Kidney (tissue), 13 donors: ENCODE measurements at regions not wholly inside any gene's neighbourhood (a gene's known extent, or its start where the extent isn't known, plus 50 kb on each side); places are given as distances from the start of the nearest gene placed in this dataset.

ENCODE experiments used
- DNase-seq, 5 donors: peaks; one replicate each; pipeline ENCODE4 v3.0.0-alpha.2; 2013 to 2020
- FAIRE-seq: peaks from 2 replicates; lab custom pipeline; 2012; peaks lifted over from hg19 to GRCh38; lab: Jason Lieb, UNC
- H3K27ac ChIP-seq, 2 donors: one replicate each; pipeline ENCODE4 v1.7.0; 2013; ENCODE audit warnings: low read depth in 2 of 2, low read length in 2 of 2, inconsistent platforms in 1 of 2
- H3K27me3 ChIP-seq: one replicate; pipeline ENCODE4 v1.7.1; 2013; ENCODE audit warnings: low read length, inconsistent platforms; ENCODE audit not compliant: control insufficient read depth, insufficient read depth
- H3K36me3 ChIP-seq, 3 donors: one replicate each; pipeline versions ENCODE4 v1.7.0 to v1.7.1; 2013; ENCODE audit warnings: low read length in 3 of 3, control low read depth in 1 of 3, inconsistent platforms in 1 of 3; ENCODE audit not compliant: insufficient read depth in 3 of 3, control insufficient read depth in 2 of 3
- H3K4me1 ChIP-seq, 3 donors: one replicate each; pipeline versions ENCODE4 v1.7.0 to v1.7.1; 2013; ENCODE audit warnings: low read length in 3 of 3, inconsistent platforms in 1 of 3, low read depth in 1 of 3; ENCODE audit not compliant: control insufficient read depth in 2 of 3, insufficient read depth in 2 of 3
- H3K4me3 ChIP-seq, 3 donors: one replicate each; pipeline versions ENCODE4 v1.7.0 to v1.8.1; 2013; ENCODE audit warnings: low read length in 3 of 3, control low read depth in 1 of 3, inconsistent platforms in 1 of 3
- H3K9ac ChIP-seq, 3 donors: one replicate each; pipeline versions ENCODE4 v1.7.0 to v1.7.1; 2013; ENCODE audit warnings: low read length in 3 of 3, control low read depth in 1 of 3, inconsistent platforms in 1 of 3
- H3K9me3 ChIP-seq, 3 donors: one replicate each; pipeline versions ENCODE4 v1.7.0 to v1.7.1; 2013; ENCODE audit warnings: low read length in 3 of 3, control low read depth in 1 of 3, inconsistent platforms in 1 of 3; ENCODE audit not compliant: control insufficient read depth in 2 of 3, insufficient read depth in 1 of 3
- CTCF ChIP-seq: IDR thresholded peaks from 3 replicates; pipeline ENCODE4 v1.5.1; 2012; ENCODE audit warnings: mild to moderate bottlenecking, moderate library complexity, borderline replicate concordance; ENCODE audit not compliant: insufficient read depth; ENCODE audit errors: extremely low read depth
- intact Hi-C: fragments of 100-400 bp; cut with DNase I; formaldehyde crosslinking; loops from one replicate; pipeline ENCODE4 v1.11.1; 2022
- donor health status: control.
- donor health status: control.
- donor health status: control.
- donor health status: control.
- donor health status: control.
- donor health status: DM: yes; HTN: yes; CAD: no.
- donor health status: Normal renal cell carcinoma (clear cell type).

GRCh38 chr7:9283246-9283645, 849.8 kb downstream of the NXPH1 start:
- H3K4me1 ChIP-seq, result no peaks in the 10 kb centered on the region
- H3K9ac ChIP-seq, result no peak overlapping the region
- no peak for DNase-seq
- no peak overlapping the region for H3K4me3 ChIP-seq
- H3K36me3 ChIP-seq, result no peaks in the 10 kb centered on the region
- TF ChIP-seq CTCF, result no peak
- intact Hi-C loops, result no loop called here
- no peaks in the 10 kb centered on the region for H3K9me3 ChIP-seq
- no peaks in the 10 kb centered on the region for H3K27me3 ChIP-seq
- FAIRE-seq, result no peak
- no peak overlapping the region for H3K27ac ChIP-seq

- intact Hi-C loops, result no loop called here
- FAIRE-seq (no peak), DNase-seq (no peak)
- no peaks in the 10 kb centered on the region for H3K27me3 ChIP-seq
- H3K36me3 ChIP-seq, result no peaks in the 10 kb centered on the region
- H3K4me3 ChIP-seq, result no peak overlapping the region
- H3K9me3 ChIP-seq, result no peaks in the 10 kb centered on the region
- no peak for TF ChIP-seq CTCF
- no peak overlapping the region for H3K27ac ChIP-seq
- no peak overlapping the region for H3K9ac ChIP-seq
- H3K4me1 ChIP-seq, result no peaks in the 10 kb centered on the region
These were observed 869.0 kb downstream of the NXPH1 start for GRCh38 chr7:9302436-9302835.

GRCh38 chr7:9307131-9307530, 873.7 kb downstream of the NXPH1 start:
- FAIRE-seq, result no peak
- Histone ChIP-seq H3K9me3 (no peaks in the 10 kb centered on the region), H3K27ac (no peak overlapping the region)

More at GRCh38 chr7:9307131-9307530, 873.7 kb downstream of the NXPH1 start:
- no peak overlapping the region for H3K4me3 ChIP-seq
- no peaks in the 10 kb centered on the region for H3K4me1 ChIP-seq
- DNase-seq, result no peak
- TF ChIP-seq CTCF, result no peak
- H3K36me3 ChIP-seq, result no peaks in the 10 kb centered on the region
- intact Hi-C loops, result no loop called here
- H3K9ac ChIP-seq, result no peak overlapping the region
- no peaks in the 10 kb centered on the region for H3K27me3 ChIP-seq
